HEK293 (cell line): ENCODE measurements at regions not wholly inside any gene's neighbourhood (a gene's known extent, or its start where the extent isn't known, plus 50 kb on each side); places are given as distances from the start of the nearest gene placed in this dataset.

Experiments
- CTCF ChIA-PET: fragments of 350-600 bp; formaldehyde crosslinking; extraction: SDS; loops from one replicate; lab custom pipeline; 2021; ENCODE audit warnings: antibody characterized with exemption; lab: Yijun Ruan, JAX
- POLR2A ChIA-PET: fragments of 300-600 bp; formaldehyde crosslinking; extraction: SDS; loops from one replicate; lab custom pipeline; 2020; ENCODE audit warnings: antibody characterized with exemption, inconsistent platforms; lab: Yijun Ruan, JAX
- H3K27ac ChIP-seq: fragments of 200-500 bp; sonication (Bioruptor generic); 2 replicates; pipeline ENCODE4 v1.5.1; 2014; ENCODE audit warnings: low read depth, low read length, control low read depth, inconsistent platforms; ENCODE audit errors: extremely low read depth
- H3K36me3 ChIP-seq, 2 experiments: fragments of 200-500 bp in 1 of 2; sonication (Bioruptor generic) in 1 of 2; 1 replicate in 1 of 2; 2 replicates in 1 of 2; pipeline ENCODE4 v1.5.1; 2014 to 2017; ENCODE audit warnings: inconsistent platforms in 2 of 2, low read length in 2 of 2; ENCODE audit not compliant: control insufficient read depth in 2 of 2, insufficient read depth in 1 of 2
- H3K4me1 ChIP-seq: fragments of 200-500 bp; sonication (Bioruptor generic); 2 replicates; pipeline ENCODE4 v1.5.1; 2014; ENCODE audit warnings: mild to moderate bottlenecking, low read length, inconsistent platforms; ENCODE audit not compliant: control insufficient read depth, insufficient read depth
- H3K4me3 ChIP-seq: 2 replicates; pipeline ENCODE4 v1.5.1; 2011; ENCODE audit warnings: low read depth, mild to moderate bottlenecking, control low read depth, low read length, moderate library complexity
- H3K9me3 ChIP-seq: fragments of 200-500 bp; sonication (Bioruptor generic); 2 replicates; pipeline ENCODE4 v1.5.1; 2014; ENCODE audit warnings: low read depth, low read length, inconsistent platforms; ENCODE audit not compliant: control insufficient read depth, insufficient read depth
- BCL11A ChIP-seq: fragments of 450-650 bp; formaldehyde crosslinking; IDR thresholded peaks from 2 replicates; pipeline ENCODE4 v1.5.1; 2016; ENCODE audit warnings: low read depth, missing biosample characterization, missing genetic modification characterization
- KLF8 ChIP-seq: fragments of 450-650 bp; formaldehyde crosslinking; IDR thresholded peaks from 2 replicates; pipeline ENCODE4 v1.5.1; 2016; ENCODE audit warnings: missing biosample characterization, missing genetic modification characterization
- ZBTB1 ChIP-seq: fragments of 450-650 bp; formaldehyde crosslinking; IDR thresholded peaks from 2 replicates; pipeline ENCODE4 v1.5.1; 2016; ENCODE audit warnings: missing biosample characterization, missing genetic modification characterization
- ZBTB6 ChIP-seq: fragments of 450-650 bp; formaldehyde crosslinking; IDR thresholded peaks from 2 replicates; pipeline ENCODE4 v1.5.1; 2017; ENCODE audit warnings: missing biosample characterization, missing genetic modification characterization
- ZBTB7A ChIP-seq: fragments of 450-650 bp; formaldehyde crosslinking; IDR thresholded peaks from 2 replicates; pipeline ENCODE4 v1.5.1; 2016; ENCODE audit warnings: low read depth, missing biosample characterization, missing genetic modification characterization
- ZBTB8A ChIP-seq: fragments of 450-650 bp; formaldehyde crosslinking; IDR thresholded peaks from 2 replicates; pipeline ENCODE4 v1.5.1; 2016; ENCODE audit warnings: missing biosample characterization, missing genetic modification characterization
- ZNF146 ChIP-seq: fragments of 450-650 bp; formaldehyde crosslinking; IDR thresholded peaks from 2 replicates; pipeline ENCODE4 v1.5.1; 2016; ENCODE audit warnings: missing biosample characterization, missing genetic modification characterization
- ZNF155 ChIP-seq: fragments of 450-650 bp; formaldehyde crosslinking; IDR thresholded peaks from 2 replicates; pipeline ENCODE4 v1.5.1; 2016; ENCODE audit warnings: missing biosample characterization, missing genetic modification characterization
- ZNF248 ChIP-seq: fragments of 450-650 bp; formaldehyde crosslinking; IDR thresholded peaks from 2 replicates; pipeline ENCODE4 v1.5.1; 2017; ENCODE audit warnings: missing biosample characterization, missing genetic modification characterization
- ZNF280D ChIP-seq: fragments of 450-650 bp; formaldehyde crosslinking; IDR thresholded peaks from 2 replicates; pipeline ENCODE4 v1.5.1; 2016; ENCODE audit warnings: missing biosample characterization, missing genetic modification characterization
- ZNF404 ChIP-seq: fragments of 450-650 bp; formaldehyde crosslinking; IDR thresholded peaks from 2 replicates; pipeline ENCODE4 v1.5.1; 2017; ENCODE audit warnings: missing biosample characterization, missing genetic modification characterization
- ZNF423 ChIP-seq: fragments of 450-650 bp; formaldehyde crosslinking; IDR thresholded peaks from 2 replicates; pipeline ENCODE4 v1.5.1; 2016; ENCODE audit warnings: missing biosample characterization, missing genetic modification characterization
- ZNF433 ChIP-seq: fragments of 450-650 bp; formaldehyde crosslinking; IDR thresholded peaks from 2 replicates; pipeline ENCODE4 v1.5.1; 2016; ENCODE audit warnings: missing biosample characterization, missing genetic modification characterization, low read depth
- ZNF514 ChIP-seq: fragments of 450-650 bp; formaldehyde crosslinking; IDR thresholded peaks from 2 replicates; pipeline ENCODE4 v1.5.1; 2016; ENCODE audit warnings: missing biosample characterization, missing genetic modification characterization
- ZNF560 ChIP-seq: fragments of 450-650 bp; formaldehyde crosslinking; IDR thresholded peaks from 2 replicates; pipeline ENCODE4 v1.5.1; 2017; ENCODE audit warnings: missing biosample characterization, missing genetic modification characterization, borderline replicate concordance
- ZNF561 ChIP-seq: fragments of 450-650 bp; IDR thresholded peaks from 2 replicates; pipeline ENCODE4 v1.5.1; 2018; ENCODE audit warnings: missing biosample characterization, missing genetic modification characterization, borderline replicate concordance
- ZNF610 ChIP-seq: fragments of 450-650 bp; formaldehyde crosslinking; IDR thresholded peaks from 2 replicates; pipeline ENCODE4 v1.5.1; 2016; ENCODE audit warnings: missing biosample characterization, missing genetic modification characterization, borderline replicate concordance
- ZNF76 ChIP-seq: fragments of 450-650 bp; formaldehyde crosslinking; IDR thresholded peaks from 2 replicates; pipeline ENCODE4; 2016; ENCODE audit warnings: low read depth, missing biosample characterization, missing genetic modification characterization, borderline replicate concordance
- TF ChIP-seq, protein P1 (sequence below): sonication (generic); formaldehyde crosslinking; IDR thresholded peaks from 2 replicates; pipeline ENCODE4 v1.8.1; 2022; ENCODE audit warnings: mild to moderate bottlenecking, moderate library complexity, missing genetic modification reagents
- TF ChIP-seq, protein P2 (sequence below): fragments of 450-650 bp; formaldehyde crosslinking; IDR thresholded peaks from 2 replicates; pipeline ENCODE4 v1.5.1; 2016; ENCODE audit warnings: missing biosample characterization, missing genetic modification characterization
- TF ChIP-seq, protein P3 (sequence below): fragments of 450-650 bp; formaldehyde crosslinking; IDR thresholded peaks from 2 replicates; pipeline ENCODE4 v1.5.1; 2016; ENCODE audit warnings: missing biosample characterization, missing genetic modification characterization, borderline replicate concordance
- TF ChIP-seq, protein P4 (sequence below): fragments of 450-650 bp; formaldehyde crosslinking; IDR thresholded peaks from 2 replicates; pipeline ENCODE4 v1.5.1; 2017; ENCODE audit warnings: missing biosample characterization, missing genetic modification characterization
- TF ChIP-seq, protein P5 (sequence below): fragments of 450-650 bp; formaldehyde crosslinking; IDR thresholded peaks from 2 replicates; pipeline ENCODE4 v1.5.1; 2016; ENCODE audit warnings: missing biosample characterization, missing genetic modification characterization

- TF ChIP-seq ZBTB1 (tag by site-specific recombination) (no peak), ZNF561 (tag by site-specific recombination) (no peak)
- TF ChIP-seq, all 188 proteins: peak for 0
Observed at GRCh38 chr14:71194251-71194650, 287.0 kb downstream of the PCNX1 start (continued).

DNA sequence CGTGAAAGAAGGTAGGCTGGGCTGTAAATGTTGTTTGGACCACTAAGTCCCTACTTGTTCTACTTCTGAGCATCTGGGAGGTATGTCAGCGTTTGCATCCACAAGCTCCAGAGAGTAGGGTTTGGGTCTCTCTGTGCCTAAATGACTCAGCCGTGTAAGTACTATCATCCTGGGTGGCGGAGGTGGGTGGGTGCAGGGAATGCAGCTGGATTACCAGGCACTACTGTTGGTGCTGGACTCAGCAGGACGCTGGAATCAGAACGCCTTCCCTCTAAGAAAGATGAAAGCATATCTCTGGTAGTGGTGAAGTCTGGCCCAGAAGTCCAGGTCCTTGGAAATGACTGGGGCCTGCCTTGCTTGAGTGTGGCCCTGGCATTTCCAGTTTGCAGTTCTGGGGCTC is 289.7 kb downstream of the PCNX1 start:
- Histone ChIP-seq H3K27ac (no peak overlapping the region), H3K4me3 (no peak overlapping the region), H3K9me3 (no peaks in the 10 kb centered on the region), H3K36me3 (no peaks in the 10 kb centered on the region), H3K4me1 (no peaks in the 10 kb centered on the region)
- ChIA-PET POLR2A (no interaction called here), CTCF (interaction anchor here (0.7 to 1.0 kb wide), 2 partner anchors 10 to 12 kb away, joined by 3 read pairs; no protein-coding TSS in a partner anchor)
- TF ChIP-seq, protein P1, sequence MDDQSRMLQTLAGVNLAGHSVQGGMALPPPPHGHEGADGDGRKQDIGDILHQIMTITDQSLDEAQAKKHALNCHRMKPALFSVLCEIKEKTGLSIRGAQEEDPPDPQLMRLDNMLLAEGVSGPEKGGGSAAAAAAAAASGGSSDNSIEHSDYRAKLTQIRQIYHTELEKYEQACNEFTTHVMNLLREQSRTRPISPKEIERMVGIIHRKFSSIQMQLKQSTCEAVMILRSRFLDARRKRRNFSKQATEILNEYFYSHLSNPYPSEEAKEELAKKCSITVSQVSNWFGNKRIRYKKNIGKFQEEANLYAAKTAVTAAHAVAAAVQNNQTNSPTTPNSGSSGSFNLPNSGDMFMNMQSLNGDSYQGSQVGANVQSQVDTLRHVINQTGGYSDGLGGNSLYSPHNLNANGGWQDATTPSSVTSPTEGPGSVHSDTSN (CRISPR knock-in tag): no peak
- TF ChIP-seq BCL11A: no peak
- no peak for TF ChIP-seq ZNF248 (tag by site-specific recombination)
- TF ChIP-seq ZNF146 (tag by site-specific recombination): no peak
- TF ChIP-seq ZNF155: no peak

DNA sequence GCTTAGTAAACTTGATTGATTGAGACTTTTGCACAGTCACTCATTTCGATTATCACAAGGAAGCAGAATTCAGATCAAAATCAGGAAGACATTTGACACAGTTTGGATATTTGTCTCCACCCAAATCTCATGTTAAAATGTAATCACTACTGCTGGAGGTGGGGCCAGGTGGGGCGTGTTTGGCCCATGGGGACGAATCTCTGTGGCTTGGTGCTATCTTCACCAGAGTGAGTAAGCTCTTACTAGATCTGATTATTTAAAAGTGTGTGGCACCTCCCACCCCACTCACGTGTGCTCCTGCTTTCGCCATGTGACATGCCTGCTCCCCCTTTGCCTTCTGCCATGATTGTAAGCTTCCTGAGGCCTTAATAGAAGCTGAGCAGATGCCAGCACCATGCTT is 291.4 kb downstream of the PCNX1 start:
- Histone ChIP-seq H3K9me3 (no peaks in the 10 kb centered on the region), H3K4me1 (no peaks in the 10 kb centered on the region), H3K27ac (no peak overlapping the region), H3K4me3 (no peak overlapping the region), H3K36me3 (no peaks in the 10 kb centered on the region)
- CTCF ChIA-PET: no interaction called here
- POLR2A ChIA-PET: no interaction called here
- TF ChIP-seq, protein P2, sequence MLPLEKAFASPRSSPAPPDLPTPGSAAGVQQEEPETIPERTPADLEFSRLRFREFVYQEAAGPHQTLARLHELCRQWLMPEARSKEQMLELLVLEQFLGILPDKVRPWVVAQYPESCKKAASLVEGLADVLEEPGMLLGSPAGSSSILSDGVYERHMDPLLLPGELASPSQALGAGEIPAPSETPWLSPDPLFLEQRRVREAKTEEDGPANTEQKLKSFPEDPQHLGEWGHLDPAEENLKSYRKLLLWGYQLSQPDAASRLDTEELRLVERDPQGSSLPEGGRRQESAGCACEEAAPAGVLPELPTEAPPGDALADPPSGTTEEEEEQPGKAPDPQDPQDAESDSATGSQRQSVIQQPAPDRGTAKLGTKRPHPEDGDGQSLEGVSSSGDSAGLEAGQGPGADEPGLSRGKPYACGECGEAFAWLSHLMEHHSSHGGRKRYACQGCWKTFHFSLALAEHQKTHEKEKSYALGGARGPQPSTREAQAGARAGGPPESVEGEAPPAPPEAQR (tag by site-specific recombination): no peak
- TF ChIP-seq ZNF280D (no peak), ZNF404 (tag by site-specific recombination) (no peak), ZNF433 (no peak), ZNF76 (tag by site-specific recombination) (no peak), ZNF610 (tag by site-specific recombination) (no peak), ZNF514 (tag by site-specific recombination) (no peak), ZNF560 (no peak), KLF8 (tag by site-specific recombination) (no peak), ZBTB6 (tag by site-specific recombination) (no peak), ZBTB7A (tag by site-specific recombination) (no peak), ZNF423 (tag by site-specific recombination) (no peak), ZBTB8A (tag by site-specific recombination) (no peak)
- TF ChIP-seq, protein P3, sequence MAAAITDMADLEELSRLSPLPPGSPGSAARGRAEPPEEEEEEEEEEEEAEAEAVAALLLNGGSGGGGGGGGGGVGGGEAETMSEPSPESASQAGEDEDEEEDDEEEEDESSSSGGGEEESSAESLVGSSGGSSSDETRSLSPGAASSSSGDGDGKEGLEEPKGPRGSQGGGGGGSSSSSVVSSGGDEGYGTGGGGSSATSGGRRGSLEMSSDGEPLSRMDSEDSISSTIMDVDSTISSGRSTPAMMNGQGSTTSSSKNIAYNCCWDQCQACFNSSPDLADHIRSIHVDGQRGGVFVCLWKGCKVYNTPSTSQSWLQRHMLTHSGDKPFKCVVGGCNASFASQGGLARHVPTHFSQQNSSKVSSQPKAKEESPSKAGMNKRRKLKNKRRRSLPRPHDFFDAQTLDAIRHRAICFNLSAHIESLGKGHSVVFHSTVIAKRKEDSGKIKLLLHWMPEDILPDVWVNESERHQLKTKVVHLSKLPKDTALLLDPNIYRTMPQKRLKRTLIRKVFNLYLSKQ: no peak
- TF ChIP-seq, protein P4, sequence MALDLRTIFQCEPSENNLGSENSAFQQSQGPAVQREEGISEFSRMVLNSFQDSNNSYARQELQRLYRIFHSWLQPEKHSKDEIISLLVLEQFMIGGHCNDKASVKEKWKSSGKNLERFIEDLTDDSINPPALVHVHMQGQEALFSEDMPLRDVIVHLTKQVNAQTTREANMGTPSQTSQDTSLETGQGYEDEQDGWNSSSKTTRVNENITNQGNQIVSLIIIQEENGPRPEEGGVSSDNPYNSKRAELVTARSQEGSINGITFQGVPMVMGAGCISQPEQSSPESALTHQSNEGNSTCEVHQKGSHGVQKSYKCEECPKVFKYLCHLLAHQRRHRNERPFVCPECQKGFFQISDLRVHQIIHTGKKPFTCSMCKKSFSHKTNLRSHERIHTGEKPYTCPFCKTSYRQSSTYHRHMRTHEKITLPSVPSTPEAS (tag by site-specific recombination): no peak
- TF ChIP-seq, protein P5, sequence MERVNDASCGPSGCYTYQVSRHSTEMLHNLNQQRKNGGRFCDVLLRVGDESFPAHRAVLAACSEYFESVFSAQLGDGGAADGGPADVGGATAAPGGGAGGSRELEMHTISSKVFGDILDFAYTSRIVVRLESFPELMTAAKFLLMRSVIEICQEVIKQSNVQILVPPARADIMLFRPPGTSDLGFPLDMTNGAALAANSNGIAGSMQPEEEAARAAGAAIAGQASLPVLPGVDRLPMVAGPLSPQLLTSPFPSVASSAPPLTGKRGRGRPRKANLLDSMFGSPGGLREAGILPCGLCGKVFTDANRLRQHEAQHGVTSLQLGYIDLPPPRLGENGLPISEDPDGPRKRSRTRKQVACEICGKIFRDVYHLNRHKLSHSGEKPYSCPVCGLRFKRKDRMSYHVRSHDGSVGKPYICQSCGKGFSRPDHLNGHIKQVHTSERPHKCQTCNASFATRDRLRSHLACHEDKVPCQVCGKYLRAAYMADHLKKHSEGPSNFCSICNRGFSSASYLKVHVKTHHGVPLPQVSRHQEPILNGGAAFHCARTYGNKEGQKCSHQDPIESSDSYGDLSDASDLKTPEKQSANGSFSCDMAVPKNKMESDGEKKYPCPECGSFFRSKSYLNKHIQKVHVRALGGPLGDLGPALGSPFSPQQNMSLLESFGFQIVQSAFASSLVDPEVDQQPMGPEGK (tag by site-specific recombination): no peak
